H9 (cell line): ENCODE measurements at regions not wholly inside any gene's neighbourhood (a gene's known extent, or its start where the extent isn't known, plus 50 kb on each side); places are given as distances from the start of the nearest gene placed in this dataset.

Source experiments
- DNase-seq: peaks from one replicate; pipeline ENCODE4 v3.0.0-alpha.2; 2017
- H2AFZ ChIP-seq: one replicate; pipeline ENCODE4 v1.6.1; 2013; ENCODE audit warnings: mild to moderate bottlenecking, low read length, control low read depth, moderate library complexity
- H2AK5ac ChIP-seq: 2 replicates; pipeline ENCODE4 v1.6.1; 2013; ENCODE audit warnings: low read length, control low read depth, mixed read lengths; ENCODE audit not compliant: insufficient read length
- H2BK120ac ChIP-seq: one replicate; pipeline ENCODE4 v1.6.1; 2013; ENCODE audit warnings: low read depth, mild to moderate bottlenecking, low read length, control low read depth, inconsistent platforms; ENCODE audit not compliant: poor library complexity, severe bottlenecking
- H2BK12ac ChIP-seq: 2 replicates; pipeline ENCODE4 v1.6.1; 2013; ENCODE audit warnings: low read length, control low read depth, mixed read lengths, low read depth; ENCODE audit not compliant: insufficient read length
- H2BK15ac ChIP-seq: 2 replicates; pipeline ENCODE4 v1.6.1; 2013; ENCODE audit warnings: low read depth, low read length, control low read depth
- H2BK20ac ChIP-seq: one replicate; pipeline ENCODE4 v1.6.1; 2013; ENCODE audit warnings: low read depth, mild to moderate bottlenecking, low read length, control low read depth, inconsistent platforms; ENCODE audit not compliant: poor library complexity, severe bottlenecking
- H2BK5ac ChIP-seq: 2 replicates; pipeline ENCODE4 v1.6.1; 2013; ENCODE audit warnings: low read length, control low read depth, mixed read lengths; ENCODE audit not compliant: insufficient read length
- H3K14ac ChIP-seq: 2 replicates; pipeline ENCODE4 v1.6.1; 2013; ENCODE audit warnings: low read length, control low read depth; ENCODE audit not compliant: insufficient read depth
- H3K18ac ChIP-seq: 2 replicates; pipeline ENCODE4 v1.6.1; 2013; ENCODE audit warnings: low read depth, mild to moderate bottlenecking, mixed read lengths, low read length, control low read depth; ENCODE audit not compliant: insufficient read length
- H3K23ac ChIP-seq: 2 replicates; pipeline ENCODE4 v1.6.1; 2013; ENCODE audit warnings: low read length, control low read depth, mixed read lengths, low read depth; ENCODE audit not compliant: insufficient read length
- H3K23me2 ChIP-seq: 2 replicates; pipeline ENCODE4 v1.6.1; 2013; ENCODE audit warnings: low read depth, mild to moderate bottlenecking, mixed read lengths, low read length, control low read depth; ENCODE audit not compliant: insufficient read length, poor library complexity, severe bottlenecking
- H3K27ac ChIP-seq: 2 replicates; pipeline ENCODE4 v1.5.1; 2013; ENCODE audit warnings: low read length, control low read depth, mixed read lengths, low read depth; ENCODE audit not compliant: insufficient read length
- H3K27me3 ChIP-seq: 2 replicates; pipeline ENCODE4 v1.6.1; 2013; ENCODE audit warnings: low read length, control low read depth, inconsistent platforms; ENCODE audit not compliant: insufficient read depth
- H3K4ac ChIP-seq: 2 replicates; pipeline ENCODE4 v1.6.1; 2013; ENCODE audit warnings: low read depth, mild to moderate bottlenecking, control low read depth, inconsistent platforms, low read length, moderate library complexity
- H3K4me1 ChIP-seq: 2 replicates; pipeline ENCODE4 v1.6.1; 2013; ENCODE audit warnings: low read length, control low read depth, inconsistent platforms; ENCODE audit not compliant: insufficient read depth
- H3K4me2 ChIP-seq: 2 replicates; pipeline ENCODE4 v1.6.1; 2013; ENCODE audit warnings: low read length, control low read depth, mixed read lengths; ENCODE audit not compliant: insufficient read length, insufficient read depth
- H3K56ac ChIP-seq: 2 replicates; pipeline ENCODE4 v1.6.1; 2013; ENCODE audit warnings: low read depth, mild to moderate bottlenecking, mixed read lengths, low read length, control low read depth; ENCODE audit not compliant: insufficient read length
- H3K79me1 ChIP-seq: 2 replicates; pipeline ENCODE4 v1.6.1; 2013; ENCODE audit warnings: low read depth, mild to moderate bottlenecking, moderate library complexity, low read length, control low read depth, inconsistent platforms; ENCODE audit not compliant: insufficient read depth, poor library complexity, severe bottlenecking
- H3K79me2 ChIP-seq: 2 replicates; pipeline ENCODE4 v1.6.1; 2013; ENCODE audit warnings: low read length, control low read depth, inconsistent platforms; ENCODE audit not compliant: insufficient read depth
- H3K9ac ChIP-seq: 2 replicates; pipeline ENCODE4 v1.6.1; 2013; ENCODE audit warnings: low read length, control low read depth, mixed read lengths; ENCODE audit not compliant: insufficient read length; ENCODE audit errors: extremely low read depth
- H3K9me3 ChIP-seq: one replicate; pipeline ENCODE4 v1.6.1; 2013; ENCODE audit warnings: low read depth, low read length, inconsistent platforms; ENCODE audit not compliant: control insufficient read depth
- H3T11ph ChIP-seq: one replicate; pipeline ENCODE4 v1.6.1; 2013; ENCODE audit warnings: mild to moderate bottlenecking, low read length, control low read depth, inconsistent platforms
- H4K20me1 ChIP-seq: one replicate; pipeline ENCODE4 v1.6.1; 2013; ENCODE audit not compliant: control insufficient read depth, insufficient read length, insufficient read depth
- H4K5ac ChIP-seq: 2 replicates; pipeline ENCODE4 v1.6.1; 2013; ENCODE audit warnings: low read depth, mild to moderate bottlenecking, mixed read lengths, low read length, control low read depth; ENCODE audit not compliant: insufficient read length
- H4K8ac ChIP-seq: replicated peaks from 2 replicates; pipeline ENCODE4 v1.6.1; 2013; ENCODE audit warnings: low read length, control low read depth, mixed read lengths, low read depth; ENCODE audit not compliant: insufficient read length
- H4K91ac ChIP-seq: 2 replicates; pipeline ENCODE4 v1.6.1; 2013; ENCODE audit warnings: low read depth, mild to moderate bottlenecking, moderate library complexity, mixed read lengths, low read length, control low read depth; ENCODE audit not compliant: insufficient read length
- H3K27ac Mint-ChIP-seq, 3 experiments: 2 replicates in 2 of 3; 3 replicates in 1 of 3; pipeline ENCODE4 v1.8.0; 2020 to 2021; ENCODE audit warnings: mixed read lengths in 3 of 3, mild to moderate bottlenecking in 1 of 3, moderate library complexity in 1 of 3
- H3K27me3 Mint-ChIP-seq: 2 replicates; pipeline ENCODE4 v1.8.0; 2021; ENCODE audit warnings: low read depth, mild to moderate bottlenecking, moderate library complexity, mixed read lengths
- H3K36me3 Mint-ChIP-seq, 3 experiments: 2 replicates in 2 of 3; 3 replicates in 1 of 3; pipeline ENCODE4 v1.8.0; 2020 to 2021; ENCODE audit warnings: low read depth in 3 of 3, mixed read lengths in 3 of 3; ENCODE audit not compliant: insufficient read depth in 1 of 3
- H3K4me1 Mint-ChIP-seq, 2 experiments: 2 replicates each; pipeline ENCODE4 v1.8.0; 2020; ENCODE audit warnings: mixed read lengths in 2 of 2
- H3K4me3 Mint-ChIP-seq, 2 experiments: 2 replicates in 1 of 2; 3 replicates in 1 of 2; pipeline ENCODE4 v1.8.0; 2020 to 2021; ENCODE audit warnings: mild to moderate bottlenecking in 2 of 2, mixed read lengths in 2 of 2, moderate library complexity in 1 of 2
- H3K9me3 Mint-ChIP-seq, 2 experiments: 2 replicates in 1 of 2; 3 replicates in 1 of 2; pipeline ENCODE4 v1.8.0; 2020; ENCODE audit warnings: mild to moderate bottlenecking in 2 of 2, mixed read lengths in 2 of 2, moderate library complexity in 1 of 2
- CTCF ChIP-seq: fragments of 200-600 bp; sonication (generic); conservative IDR thresholded peaks from 3 replicates; pipeline ENCODE4 v1.8.0; 2021; ENCODE audit warnings: antibody characterized with exemption, mild to moderate bottlenecking
- WGBS: extraction: QIAGEN DNeasy Blood & Tissue Kit; methylation state at CpG from one replicate; pipeline ENCODE4 v1.1.7; 2013; ENCODE audit warnings: missing lambda C conversion rate, low lambda C conversion rate, mixed read lengths; ENCODE audit not compliant: insufficient read length; ENCODE audit errors: extremely low coverage; 5-methylcytosine and 5-hydroxymethylcytosine counted together

- H3K18ac ChIP-seq, result no peak overlapping the region
- H4K5ac ChIP-seq, result no peak overlapping the region
- H4K8ac ChIP-seq, result no peak overlapping the region
- H4K91ac ChIP-seq, result no peak overlapping the region
- no peak overlapping the region for H3K9ac ChIP-seq
- H3K79me1 ChIP-seq, result no peaks in the 10 kb centered on the region
- H2AK5ac ChIP-seq, result no peak overlapping the region
- H3K9me3 ChIP-seq, result no peaks in the 10 kb centered on the region
- H3K27ac Mint-ChIP-seq, result peak overlapping the region in 2 of 3 experiments; percentile 4 to 16; a peak in 2 of 7 replicates
- no peak overlapping the region for H3K4me2 ChIP-seq
- WGBS, result no CpG with 5 or more reads among the region's 2 CpGs
- H3K27me3 ChIP-seq, result no peaks in the 10 kb centered on the region
- H3K27ac ChIP-seq, result no peak overlapping the region
- no peak for TF ChIP-seq CTCF
- no peak overlapping the region for H3T11ph ChIP-seq
- H3K4ac ChIP-seq, result no peak overlapping the region
- H2AFZ ChIP-seq, result no peak overlapping the region
- H3K23me2 ChIP-seq, result no peaks in the 10 kb centered on the region
- DNase-seq, result no peak
- no peak overlapping the region for H3K14ac ChIP-seq
- H2BK12ac ChIP-seq, result no peak overlapping the region
- H2BK20ac ChIP-seq, result no peak overlapping the region
- H3K4me1 Mint-ChIP-seq, result peaks cover 22 to 30% of the 10 kb centered on the region in 2 experiments
- no peak overlapping the region for H2BK120ac ChIP-seq
- no peaks in the 10 kb centered on the region; a peak in 1 of 7 replicates for H3K36me3 Mint-ChIP-seq
- H3K4me3 Mint-ChIP-seq, result no peak overlapping the region
- no peak overlapping the region for H3K56ac ChIP-seq
- H3K9me3 Mint-ChIP-seq, result no peaks in the 10 kb centered on the region; a peak in 1 of 5 replicates
- H2BK5ac ChIP-seq, result no peak overlapping the region
- H3K79me2 ChIP-seq, result no peaks in the 10 kb centered on the region
- H4K20me1 ChIP-seq, result no peaks in the 10 kb centered on the region
- H2BK15ac ChIP-seq, result no peak overlapping the region
- H3K23ac ChIP-seq, result no peak overlapping the region
- no peaks in the 10 kb centered on the region; the same call in 1 of the 2 replicates for H3K27me3 Mint-ChIP-seq
- peaks cover 5% of the 10 kb centered on the region; the same call in 1 of the 2 replicates for H3K4me1 ChIP-seq
Observed at GRCh38 chr16:6308176-6308575, 1024.5 kb upstream of the RBFOX1 start.
